Kidney capillary endothelial cell (primary cell): ENCODE measurements at regions not wholly inside any gene's neighbourhood (a gene's known extent, or its start where the extent isn't known, plus 50 kb on each side); places are given as distances from the start of the nearest gene placed in this dataset.

Experiments
- DNase-seq: peaks from one replicate; pipeline ENCODE4 v3.0.0-alpha.2; 2018; ENCODE audit warnings: low spot score

DNA sequence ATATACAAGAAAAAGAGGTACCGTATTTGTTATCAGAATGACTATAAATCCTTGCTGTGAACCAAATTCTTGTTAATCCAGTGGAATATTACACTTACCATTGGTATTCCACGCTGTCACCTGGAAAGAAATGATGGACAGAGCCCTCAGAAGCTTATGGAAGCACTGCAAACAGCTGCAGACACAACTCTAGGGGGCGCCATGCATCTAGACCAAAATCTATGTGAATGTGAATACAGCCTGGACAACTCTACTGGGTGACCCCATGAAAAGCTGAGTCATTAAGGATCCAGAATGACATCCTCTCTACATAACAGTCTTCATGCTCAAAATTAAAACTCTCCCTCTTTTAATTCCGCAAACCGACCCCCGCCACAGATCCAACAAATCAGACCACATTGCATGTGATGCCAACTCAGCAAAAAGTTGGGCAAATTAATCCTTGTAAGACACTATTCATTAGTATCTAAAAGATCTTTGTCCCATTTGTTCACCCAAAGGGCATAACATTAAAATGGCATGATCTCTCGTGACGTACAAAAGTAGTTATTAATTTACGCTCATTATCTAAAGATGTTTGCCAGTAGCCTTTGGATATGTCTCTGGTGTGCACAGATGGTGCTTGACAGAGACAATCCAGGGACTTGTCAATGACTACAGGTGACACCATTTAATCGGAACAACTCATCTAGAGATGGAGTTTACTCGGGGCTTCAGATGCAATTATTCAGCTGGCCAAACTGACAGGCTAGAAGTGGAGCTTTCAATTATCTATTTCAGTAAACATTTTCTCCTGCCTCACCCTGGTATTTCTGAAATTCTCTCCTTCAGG lies 552.7 kb upstream of the PSMD7 start:
- no peak for DNase-seq

DNA sequence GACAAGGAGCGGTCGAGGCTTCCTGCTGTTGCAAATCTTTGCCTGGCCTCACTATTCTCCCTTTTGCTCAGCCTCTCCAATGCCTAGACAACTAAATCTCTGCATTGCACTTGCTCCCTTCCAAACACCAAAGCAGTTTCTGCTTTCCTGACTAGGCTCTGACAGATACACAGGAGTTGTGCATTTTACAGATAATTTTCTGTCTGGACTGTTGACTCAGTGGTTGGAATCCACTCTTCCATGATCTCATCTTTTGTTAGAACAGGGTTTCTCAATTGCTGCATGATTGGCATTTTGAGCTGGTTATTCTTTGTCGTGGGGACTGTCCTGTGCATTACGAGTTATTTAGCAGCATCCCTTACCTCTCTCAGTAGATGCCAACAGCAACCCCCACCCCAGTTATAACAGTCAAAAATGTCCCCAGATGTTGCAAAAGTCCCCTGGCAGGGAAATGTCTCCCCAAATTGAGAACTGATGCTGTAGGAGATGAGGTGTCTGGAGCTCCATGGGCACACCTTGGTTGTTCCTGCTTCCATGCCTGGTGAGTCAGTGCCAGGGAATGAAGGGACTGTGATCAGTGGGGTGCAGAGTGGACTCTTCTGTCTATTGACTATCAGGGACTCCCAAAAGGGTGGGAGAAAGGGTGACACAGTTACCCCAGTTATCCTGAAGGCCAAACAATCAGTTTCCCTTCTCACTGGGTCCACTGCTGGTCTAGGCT lies 557.4 kb upstream of the PSMD7 start:
- no peak for DNase-seq

DNA sequence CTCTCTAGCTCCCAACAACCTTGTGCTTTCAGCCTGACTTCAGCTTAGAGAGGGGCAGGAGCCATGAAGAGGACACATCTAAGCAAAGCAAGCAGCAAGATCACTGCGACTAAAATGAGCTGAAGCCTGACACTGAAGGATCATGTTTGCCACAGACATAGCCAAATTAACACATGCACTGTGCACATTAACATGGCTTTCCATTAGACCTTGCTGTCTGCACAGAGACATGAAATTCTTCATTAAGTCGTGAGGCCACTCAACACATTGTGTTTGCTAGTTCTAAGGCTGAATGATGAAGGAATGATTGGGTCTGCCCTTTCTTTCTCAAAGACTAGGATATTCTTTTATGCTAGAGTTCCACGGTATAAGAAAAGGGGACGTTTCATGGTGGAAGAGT lies 558.3 kb upstream of the PSMD7 start:
- DNase-seq: no peak

DNA sequence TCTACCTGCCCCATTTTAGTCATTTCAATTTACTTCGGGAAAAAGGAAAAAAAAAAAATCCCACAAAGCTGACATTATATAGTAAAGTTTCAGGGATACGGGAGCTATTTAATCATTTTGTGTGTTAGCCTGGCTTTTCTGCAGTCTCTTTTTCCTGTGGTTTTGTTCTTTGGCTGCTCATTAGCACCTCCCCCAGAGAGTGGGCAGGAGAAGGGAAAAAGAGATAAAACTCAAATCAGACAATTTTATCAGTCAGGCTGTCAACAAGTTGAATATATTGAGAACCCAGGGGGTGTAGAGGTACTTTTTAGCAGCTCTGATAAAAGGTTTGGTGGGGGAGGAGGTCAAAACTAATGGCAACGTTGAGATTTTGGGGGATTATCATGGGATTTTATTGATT lies 559.0 kb upstream of the PSMD7 start:
- DNase-seq: no peak

DNA sequence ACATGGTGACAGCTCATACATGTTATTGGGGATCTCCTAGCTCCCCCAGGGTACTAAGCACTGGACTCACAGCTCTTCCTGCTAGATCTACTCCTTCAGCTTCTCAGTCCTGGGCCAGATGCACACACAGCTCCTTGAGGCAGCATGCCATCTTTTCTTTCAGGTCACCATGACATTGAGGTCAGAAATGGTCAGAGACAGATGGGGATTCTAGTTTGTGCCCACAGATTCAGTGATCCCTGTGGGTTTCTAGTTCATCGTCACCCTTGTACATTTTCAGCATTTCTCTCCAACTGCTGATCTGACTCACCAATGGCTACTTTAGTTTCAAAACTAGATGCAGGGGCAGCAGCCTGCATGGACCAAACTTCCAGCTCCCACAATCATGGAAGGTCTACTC lies 560.7 kb upstream of the PSMD7 start:
- DNase-seq: no peak

DNA sequence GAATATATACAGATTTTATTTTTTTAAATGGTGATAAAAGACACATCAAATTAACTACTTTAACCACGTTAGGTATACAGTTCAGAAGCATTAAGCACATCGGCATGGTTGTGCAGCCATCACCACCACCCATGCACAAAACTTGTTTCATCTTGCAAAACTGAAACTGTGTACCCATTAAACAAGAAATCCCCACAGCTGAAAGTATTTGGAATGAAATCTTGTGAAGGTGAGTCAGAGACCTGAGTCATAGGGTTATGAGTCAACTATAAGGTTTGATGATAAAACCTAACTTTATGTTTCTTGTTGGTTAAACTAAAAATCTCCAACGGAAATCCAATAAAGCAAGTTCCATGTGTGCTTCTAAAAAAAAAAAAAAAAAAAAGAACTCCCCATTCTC lies 561.6 kb upstream of the PSMD7 start:
- peak; percentile 21 for DNase-seq

DNA sequence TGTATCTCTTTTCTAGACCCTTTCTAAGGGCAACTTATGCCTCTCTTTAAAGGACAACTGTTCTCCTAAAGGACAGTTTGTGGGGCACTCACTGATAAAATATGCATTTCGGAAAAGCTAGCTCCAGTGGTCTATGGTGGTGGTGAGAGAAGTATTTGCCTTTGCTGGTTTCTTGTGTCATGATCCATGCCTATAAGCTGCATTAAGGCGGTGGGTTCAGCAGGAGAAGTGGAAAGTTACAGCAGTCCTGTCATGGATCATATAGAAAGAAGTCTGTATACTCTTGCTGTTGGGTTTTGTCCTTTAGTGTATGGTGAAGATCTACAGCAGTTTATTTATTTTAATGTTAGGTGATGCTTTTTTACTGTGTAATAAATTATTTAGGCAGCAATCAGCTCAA lies 563.9 kb upstream of the PSMD7 start:
- no peak for DNase-seq

DNA sequence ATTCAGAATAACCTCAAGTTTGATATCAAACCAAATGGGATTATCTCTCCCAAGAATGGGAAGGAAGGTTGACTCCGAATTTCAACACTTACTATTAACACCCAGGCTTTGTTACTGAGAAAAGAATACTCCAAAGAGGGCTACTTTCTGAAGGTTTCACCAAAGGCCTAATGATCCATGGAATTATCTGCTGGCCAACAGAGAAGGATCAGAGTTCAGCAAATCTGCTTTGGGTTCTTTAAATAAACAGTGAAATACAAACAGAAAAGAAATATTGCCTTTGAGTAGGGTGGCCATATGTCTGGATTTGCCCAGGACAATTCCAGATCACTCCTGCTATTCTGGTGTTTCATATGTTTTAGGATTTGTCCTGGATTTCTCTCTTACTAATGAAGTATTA lies 564.5 kb upstream of the PSMD7 start:
- no peak for DNase-seq

DNA sequence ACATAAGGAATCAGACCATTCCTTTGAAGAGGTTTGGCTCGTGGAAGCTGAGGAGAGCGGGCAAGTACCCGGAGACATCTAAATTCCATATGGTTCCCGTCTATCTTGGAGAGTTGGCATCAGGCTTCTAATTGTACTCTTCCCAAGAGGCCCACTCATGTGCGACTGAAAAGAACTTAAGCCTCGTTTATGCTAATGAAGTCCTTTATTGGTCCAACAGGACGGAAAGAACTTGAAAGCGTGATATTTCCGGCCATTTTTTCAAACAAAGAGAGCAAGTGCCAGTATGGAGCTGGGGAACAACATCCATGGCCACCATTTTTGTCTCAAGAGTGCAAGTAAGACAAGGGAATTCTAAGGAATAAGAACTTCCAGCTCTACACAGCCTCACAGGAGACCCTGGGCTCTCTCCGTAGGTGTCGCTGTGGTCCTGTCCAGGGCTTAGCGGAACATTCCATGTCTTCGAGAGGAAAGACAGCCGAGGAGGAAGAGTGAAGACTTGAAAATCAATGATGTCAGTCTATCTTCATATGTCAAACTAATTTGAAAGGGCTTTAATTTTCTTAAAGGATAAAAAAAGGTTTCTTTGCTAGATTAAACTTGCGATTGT lies 566.0 kb upstream of the PSMD7 start:
- no peak for DNase-seq

DNA sequence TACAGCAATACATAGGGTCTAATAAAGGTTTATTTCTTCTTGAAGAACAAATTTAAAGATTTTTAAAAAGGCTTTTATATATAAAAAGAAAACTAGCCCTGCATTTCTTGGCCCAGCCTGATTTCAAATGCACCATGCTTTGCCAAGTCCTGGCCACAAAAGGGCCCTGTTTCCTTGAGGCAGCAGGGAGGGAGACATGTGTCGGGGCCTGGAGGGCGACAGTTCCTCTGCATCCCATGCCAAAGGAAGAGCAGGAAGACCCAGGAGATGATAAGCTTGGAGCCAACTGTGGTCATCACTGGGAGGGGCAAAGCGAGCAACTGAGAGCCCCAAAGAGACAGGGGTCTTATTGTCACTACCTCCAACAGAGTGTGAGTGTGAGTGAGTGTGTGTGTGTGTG lies 571.5 kb upstream of the PSMD7 start:
- DNase-seq: no peak

DNA sequence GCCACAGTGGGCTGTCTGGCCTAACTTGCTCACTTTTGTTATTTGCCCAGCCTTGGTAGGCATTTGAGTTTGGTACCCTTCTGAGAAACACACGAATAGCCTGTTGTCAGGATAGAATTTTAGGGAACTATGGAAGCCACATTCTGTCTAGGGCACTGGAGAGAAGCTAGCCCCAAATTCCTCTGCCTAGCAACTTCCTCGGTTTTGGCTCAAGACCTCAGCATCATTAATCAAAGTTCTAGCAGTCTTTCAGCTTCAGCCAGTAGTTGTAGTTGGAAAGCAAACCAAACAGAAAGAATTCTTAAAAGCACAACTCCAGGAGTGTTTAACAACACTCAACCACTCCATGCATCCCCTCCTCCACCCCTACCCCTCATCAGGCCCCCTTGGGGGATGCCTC lies 572.1 kb upstream of the PSMD7 start:
- no peak for DNase-seq

DNA sequence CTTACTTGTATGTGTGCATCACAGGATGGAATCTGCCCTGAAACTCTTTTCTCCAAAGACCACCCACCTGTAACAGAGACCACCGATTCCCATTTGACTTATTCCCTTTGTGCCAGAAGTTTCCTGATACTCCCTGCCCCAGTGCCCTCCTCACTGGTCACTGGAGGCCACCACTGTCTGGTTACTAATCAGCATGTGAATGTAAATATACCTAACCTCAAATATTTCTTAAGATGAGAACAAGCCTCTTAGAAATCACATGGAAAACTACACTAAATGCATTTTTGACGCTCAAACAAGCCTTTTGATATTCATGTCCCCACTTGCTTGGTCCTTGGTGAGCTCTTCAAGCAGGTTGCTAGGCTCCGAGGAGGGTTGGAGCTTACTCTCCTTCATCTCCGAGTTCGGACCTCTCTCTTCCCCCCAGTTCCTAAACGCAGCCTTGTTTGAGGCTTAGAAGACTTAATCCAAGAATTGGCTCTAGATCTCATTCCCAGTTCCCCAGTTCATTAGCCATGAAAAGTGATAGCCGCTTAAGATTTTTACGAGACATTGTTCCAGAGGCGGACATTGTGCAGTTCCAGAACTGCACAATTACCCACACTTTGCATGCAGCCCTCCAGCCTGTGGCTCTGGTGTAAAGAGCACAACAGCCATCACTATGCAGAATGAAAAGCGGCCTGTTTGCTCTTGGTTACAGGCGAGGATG lies 579.2 kb upstream of the PSMD7 start:
- no peak for DNase-seq

DNA sequence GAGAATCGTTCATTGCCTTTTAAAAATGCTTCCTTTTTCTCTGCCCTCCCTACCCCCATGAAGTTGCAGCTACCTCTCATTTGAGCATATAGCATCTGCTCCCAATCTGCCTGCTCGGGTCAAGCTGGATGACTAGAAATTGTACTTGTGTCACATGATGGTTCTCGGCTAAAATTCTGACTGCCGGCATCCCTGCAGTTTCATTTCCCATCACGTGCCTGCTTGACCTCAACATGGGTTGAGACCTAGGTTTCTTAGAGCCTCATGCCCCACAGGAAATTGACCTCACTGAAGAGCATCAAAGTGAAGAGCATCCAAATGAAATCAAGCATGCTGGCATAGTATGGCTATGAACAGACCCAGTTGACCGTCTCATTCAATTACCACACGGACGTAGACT lies 581.6 kb upstream of the PSMD7 start:
- DNase-seq: no peak

DNA sequence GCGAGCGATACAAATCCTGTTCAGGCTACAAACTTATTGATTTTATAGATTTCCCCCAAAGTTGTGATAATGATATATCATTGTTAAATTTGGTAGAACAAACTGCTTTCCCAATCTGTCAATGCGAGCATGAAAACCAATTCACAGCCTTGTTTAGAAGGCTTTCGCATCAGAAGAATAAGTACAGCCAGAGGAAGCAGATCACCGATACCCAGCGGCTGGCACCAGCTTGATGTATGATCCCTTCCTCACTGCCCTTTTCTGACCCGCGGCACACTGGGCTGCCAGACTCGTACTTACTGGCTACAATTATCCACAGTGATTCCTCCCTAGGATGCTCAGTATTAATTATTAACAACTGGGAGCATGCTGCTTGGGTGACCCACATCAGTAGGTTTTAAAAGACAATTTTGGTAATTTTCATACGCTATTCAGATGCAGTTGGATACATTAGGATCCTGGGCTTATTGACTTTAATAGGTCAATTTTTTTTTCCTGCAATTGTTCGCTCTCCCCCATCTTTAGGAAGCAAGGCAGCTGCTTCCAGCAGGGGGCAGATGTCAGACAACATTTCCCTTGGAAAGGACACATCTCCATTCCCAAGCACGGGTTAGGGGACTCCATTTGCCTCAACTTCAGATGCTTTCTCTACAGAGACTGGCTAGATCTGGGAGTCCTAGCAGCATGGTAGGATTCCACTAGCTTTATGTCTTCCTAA lies 582.7 kb upstream of the PSMD7 start:
- DNase-seq: no peak

DNA sequence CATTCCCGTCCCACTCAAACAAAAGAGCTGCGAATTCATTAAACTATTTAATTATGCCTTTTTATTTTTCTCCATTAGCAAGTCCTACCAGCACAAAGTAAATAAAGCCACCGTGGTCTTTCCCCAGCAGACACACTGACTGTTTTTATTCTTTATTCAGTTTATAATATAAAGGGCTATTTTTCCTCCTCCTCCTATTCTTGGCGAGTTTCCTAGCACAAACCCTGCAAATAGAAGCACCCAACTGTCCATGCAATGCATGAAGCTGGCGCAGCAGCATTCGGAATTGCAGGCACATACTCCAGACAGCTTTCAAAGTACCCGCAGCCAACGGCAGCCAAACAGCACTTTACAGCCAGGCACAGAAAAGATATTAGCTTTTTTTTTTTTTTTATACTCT lies 583.4 kb upstream of the PSMD7 start:
- no peak for DNase-seq

DNA sequence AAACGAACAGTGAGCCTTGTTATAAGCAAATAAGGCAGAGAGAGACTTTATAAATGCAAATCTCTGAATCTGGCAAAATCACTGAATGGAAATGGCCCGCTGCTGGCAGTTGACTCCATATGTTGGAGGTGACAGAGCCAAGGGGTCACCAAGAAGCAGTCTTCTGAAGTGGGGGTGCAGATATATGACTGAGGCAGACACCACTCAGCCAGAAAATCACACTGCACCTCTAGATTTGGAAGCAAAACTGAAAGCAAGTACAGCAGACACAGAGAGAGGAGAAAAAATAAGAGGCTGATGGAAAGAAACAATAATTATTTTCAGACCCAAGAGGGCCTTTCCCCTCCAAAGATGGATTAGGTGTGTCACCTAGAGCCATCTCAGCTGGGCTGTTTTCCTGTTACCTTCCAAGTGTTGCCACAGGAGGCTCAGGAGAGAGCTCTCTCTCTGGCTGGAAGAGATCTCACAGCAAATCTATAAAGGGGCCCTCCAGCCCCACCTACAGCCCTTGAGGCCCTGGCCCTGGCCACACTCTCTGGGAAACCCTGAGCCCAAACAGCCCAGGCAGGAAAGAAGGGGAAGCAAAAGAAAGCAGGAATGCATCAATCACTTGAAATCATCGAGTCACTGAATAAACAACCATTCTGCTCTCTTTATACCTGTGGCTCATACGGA lies 585.1 kb upstream of the PSMD7 start:
- no peak for DNase-seq

DNA sequence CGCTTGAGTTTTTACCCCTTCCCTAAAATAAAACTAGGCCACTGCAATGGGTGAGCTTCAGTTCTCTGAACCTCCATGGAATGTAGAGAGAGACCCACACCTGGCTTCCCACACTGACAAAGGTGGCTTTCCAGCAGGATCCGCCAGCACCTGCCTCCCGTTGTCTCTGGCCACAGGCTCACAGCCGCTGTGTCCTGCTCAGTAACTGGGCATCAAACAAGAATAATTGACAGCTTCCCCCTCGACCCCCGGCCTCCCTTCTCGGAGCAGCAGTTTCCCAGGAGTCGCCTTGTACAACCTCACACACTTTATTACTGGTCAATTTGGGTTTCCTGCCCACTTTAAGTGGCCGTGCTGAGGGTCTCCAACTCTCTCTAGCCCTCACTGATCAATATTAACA lies 586.1 kb upstream of the PSMD7 start:
- DNase-seq: no peak

DNA sequence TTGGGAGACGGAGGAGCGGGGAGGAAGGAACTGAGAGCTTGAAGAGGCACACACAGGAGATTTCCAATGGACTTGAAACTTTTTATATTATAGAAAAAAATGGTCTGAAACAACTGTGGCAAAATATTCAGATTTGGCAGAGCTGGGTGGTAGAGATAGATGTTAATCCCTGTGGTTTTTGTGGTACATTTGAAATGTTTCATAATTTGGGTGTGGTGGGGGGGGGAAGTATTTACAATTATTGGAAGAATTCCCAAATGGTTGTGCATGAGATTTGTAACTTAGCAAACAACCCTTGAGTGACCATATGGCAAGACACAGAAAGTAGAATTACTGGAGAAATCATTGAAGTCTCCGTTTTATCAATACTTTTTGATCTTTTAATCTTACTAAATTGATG lies 588.8 kb upstream of the PSMD7 start:
- no peak for DNase-seq

DNA sequence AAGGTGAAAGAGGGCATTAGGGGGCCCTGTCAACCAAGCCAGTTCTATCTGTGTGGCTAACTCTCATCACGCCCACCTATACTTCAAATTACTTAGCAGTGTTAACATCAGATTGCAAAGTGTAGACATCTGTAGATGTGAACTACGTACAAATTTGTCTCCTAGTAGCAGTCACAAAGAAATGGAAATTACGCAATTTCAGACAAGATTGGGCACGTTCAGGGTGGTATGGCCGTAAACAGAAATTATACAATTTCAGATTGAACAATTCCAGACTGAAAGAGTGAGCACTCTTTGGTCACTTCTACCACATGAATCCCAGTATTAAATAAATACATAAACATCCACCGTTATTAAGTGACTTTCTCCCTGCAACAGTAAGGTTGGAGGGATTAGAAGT lies 592.7 kb upstream of the PSMD7 start:
- DNase-seq: no peak

DNA sequence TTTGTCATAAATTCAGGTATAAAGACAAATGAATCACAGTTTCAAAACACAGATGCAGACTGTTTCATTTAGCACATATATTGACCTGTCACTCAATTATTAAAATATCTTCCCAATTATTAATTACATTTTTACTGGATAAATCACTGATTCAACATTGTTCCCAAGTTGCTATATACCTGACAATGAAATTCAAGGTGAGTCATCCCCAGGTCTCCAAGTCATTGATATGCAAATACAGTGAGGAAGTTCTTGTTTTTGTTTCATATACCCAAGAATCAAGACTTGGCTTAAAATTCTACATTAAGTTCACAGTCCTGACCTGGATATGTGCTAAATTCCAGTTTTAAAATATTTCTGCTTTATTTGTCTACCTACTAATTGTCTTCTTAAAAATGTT lies 599.3 kb upstream of the PSMD7 start:
- DNase-seq: no peak

DNA sequence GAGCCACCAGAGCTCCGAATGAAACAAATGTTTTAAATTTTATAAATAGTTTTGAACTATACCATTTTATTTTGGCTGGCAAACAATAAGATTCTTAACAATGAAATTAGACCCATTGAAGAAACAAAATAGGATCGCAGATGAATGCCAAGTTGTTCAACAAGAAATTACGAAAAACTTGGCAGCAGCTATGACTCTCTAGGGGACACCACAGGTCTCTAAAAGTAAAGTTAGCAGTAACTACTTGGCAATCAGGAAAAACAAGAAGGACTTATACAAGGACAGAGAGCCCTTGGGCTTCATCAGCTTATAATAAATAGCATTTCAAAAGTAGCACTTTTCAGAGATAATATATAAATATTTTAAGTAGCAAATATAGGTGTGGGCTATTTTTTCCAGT lies 603.8 kb upstream of the PSMD7 start:
- DNase-seq: no peak

DNA sequence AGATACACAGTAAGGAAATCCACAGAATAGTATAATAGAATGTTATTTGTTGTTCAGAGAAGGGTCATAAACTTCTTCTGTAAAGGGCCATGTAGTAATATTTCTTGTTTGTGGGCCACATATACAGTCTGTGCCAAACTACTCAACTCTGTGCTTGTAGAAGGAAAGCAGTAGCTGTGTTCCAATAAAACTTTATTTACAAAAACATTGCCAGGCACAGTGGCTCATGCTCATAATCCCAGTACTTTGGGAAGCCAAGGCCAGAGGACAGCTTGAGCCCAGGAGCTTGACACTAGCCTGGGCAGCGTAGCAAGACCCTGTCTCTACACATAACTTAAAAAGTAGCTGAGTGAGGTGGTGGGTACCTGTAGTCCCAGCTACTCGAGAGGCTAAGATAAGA lies 612.8 kb upstream of the PSMD7 start:
- DNase-seq: no peak
